Activated naive CD4-positive, alpha-beta T cell treated with anti-CD3 and anti-CD28 coated beads, Interleukin-2, amount 50 U/mL, for 16 hours (primary cell): ENCODE measurements at regions not wholly inside any gene's neighbourhood (a gene's known extent, or its start where the extent isn't known, plus 50 kb on each side); places are given as distances from the start of the nearest gene placed in this dataset.

Experiments
- DNase-seq: peaks from one replicate; pipeline ENCODE4 v3.0.0-alpha.2; 2020

- no peak for DNase-seq
Measured at GRCh38 chr3:5270666-5271371, 83.3 kb downstream of the EDEM1 start.

- no peak for DNase-seq
Measured at GRCh38 chr3:5271372-5271683, 83.8 kb downstream of the EDEM1 start.

GRCh38 chr3:5272387-5272786 is 84.9 kb downstream of the EDEM1 start:
- DNase-seq: no peak

GRCh38 chr3:5274091-5274490 is 86.6 kb downstream of the EDEM1 start:
- no peak for DNase-seq

- DNase-seq: no peak
Measured at GRCh38 chr3:5275529-5275928, 88.0 kb downstream of the EDEM1 start.

- DNase-seq: no peak
Measured at GRCh38 chr3:5276934-5277333, 89.4 kb downstream of the EDEM1 start.

- DNase-seq: no peak
Measured at GRCh38 chr3:5277612-5278236, 90.2 kb downstream of the EDEM1 start.

- DNase-seq: no peak
Measured at GRCh38 chr3:5278666-5279065, 91.2 kb downstream of the EDEM1 start.

GRCh38 chr3:5282703-5283102 is 95.2 kb downstream of the EDEM1 start:
- DNase-seq: no peak

- no peak for DNase-seq
Measured at GRCh38 chr3:5285439-5285838, 97.9 kb downstream of the EDEM1 start.

- no peak for DNase-seq
Measured at GRCh38 chr3:5290915-5291314, 103.4 kb downstream of the EDEM1 start.

GRCh38 chr3:5292512-5292911 is 105.0 kb downstream of the EDEM1 start:
- DNase-seq: no peak

GRCh38 chr3:5293207-5293606 is 105.7 kb downstream of the EDEM1 start:
- no peak for DNase-seq

GRCh38 chr3:5294356-5294755 is 106.8 kb downstream of the EDEM1 start:
- DNase-seq: no peak

- no peak for DNase-seq
Measured at GRCh38 chr3:5295191-5295690, 107.7 kb downstream of the EDEM1 start.

- DNase-seq: no peak
Measured at GRCh38 chr3:5296362-5296761, 108.9 kb downstream of the EDEM1 start.

- no peak for DNase-seq
Measured at GRCh38 chr3:5297895-5298294, 110.4 kb downstream of the EDEM1 start.

GRCh38 chr3:5298453-5298852 is 110.9 kb downstream of the EDEM1 start:
- DNase-seq: no peak

- DNase-seq: no peak
Measured at GRCh38 chr3:5299161-5299560, 111.7 kb downstream of the EDEM1 start.

- no peak for DNase-seq
Measured at GRCh38 chr3:5300638-5301037, 113.1 kb downstream of the EDEM1 start.

- no peak for DNase-seq
Measured at GRCh38 chr3:5301651-5302297, 114.3 kb downstream of the EDEM1 start.

- DNase-seq: no peak
Measured at GRCh38 chr3:5302661-5303060, 115.2 kb downstream of the EDEM1 start.

GRCh38 chr3:5304188-5304587 is 116.7 kb downstream of the EDEM1 start:
- DNase-seq: no peak
